ENCODE measurements at regions not wholly inside any gene's neighbourhood (a gene's known extent, or its start where the extent isn't known, plus 50 kb on each side); places are given as distances from the start of the nearest gene placed in this dataset.
A peak's percentile ranks its signal among the peaks of the same experiment; 100 is the strongest.

GRCh38 chr20:60638430-60639098 lies 613.5 kb upstream of the CDH4 start:
- Histone ChIP-seq H3K27me3 (ENCODE audit: control insufficient read depth in 3 of 3, insufficient read depth in 3 of 3, low read length in 2 of 3) (no peaks in the 10 kb centered on the region), H3K9ac (ENCODE audit: insufficient read depth in 1 of 2, low read length in 2 of 2) (no peak overlapping the region), H3K27ac (ENCODE audit: low read depth in 1 of 2, low read length in 1 of 2) (no peak overlapping the region), H3K36me3 (ENCODE audit: control insufficient read depth in 4 of 4, insufficient read depth in 4 of 4, low read length in 4 of 4) (no peaks in the 10 kb centered on the region), H3K4me3 (no peak overlapping the region), H3K4me1 (ENCODE audit: control insufficient read depth in 5 of 5, insufficient read depth in 5 of 5, low read length in 5 of 5) (no peaks in the 10 kb centered on the region), H3K9me3 (ENCODE audit: control insufficient read depth in 4 of 4, insufficient read depth in 3 of 4, low read length in 3 of 4) (peaks cover 0 to 2% (median 0%) of the 10 kb centered on the region in 4 donors)
- no peak for TF ChIP-seq CTCF (IDR thresholded peaks at IDR 0.05; ENCODE audit: control extremely low read depth, extremely low read depth)
- ATAC-seq (ENCODE audit: insufficient read depth, low FRiP score) = no peak
- WGBS, 2 donors = 82 to 86% methylated on average over 4 of the region's 4 CpGs
- DNase-seq = peak in 1 of 3 donors; percentile 12

GRCh38 chr20:60641879-60642447 lies 610.1 kb upstream of the CDH4 start:
- H3K27ac ChIP-seq (ENCODE audit: low read depth in 1 of 2, low read length in 1 of 2) = no peak overlapping the region
- no peak for DNase-seq
- H3K4me3 ChIP-seq = no peak overlapping the region
- TF ChIP-seq CTCF (IDR thresholded peaks at IDR 0.05; ENCODE audit: control extremely low read depth, extremely low read depth) = no peak
- H3K36me3 ChIP-seq (ENCODE audit: control insufficient read depth in 4 of 4, insufficient read depth in 4 of 4, low read length in 4 of 4) = no peaks in the 10 kb centered on the region
- peaks cover 0 to 4% (median 0%) of the 10 kb centered on the region in 4 donors for H3K9me3 ChIP-seq (ENCODE audit: control insufficient read depth in 4 of 4, insufficient read depth in 3 of 4, low read length in 3 of 4)
- H3K27me3 ChIP-seq (ENCODE audit: control insufficient read depth in 3 of 3, insufficient read depth in 3 of 3, low read length in 2 of 3) = no peaks in the 10 kb centered on the region
- WGBS, 2 donors = 90 to 96% methylated on average over 8 of the region's 8 CpGs
- no peak overlapping the region for H3K9ac ChIP-seq (ENCODE audit: insufficient read depth in 1 of 2, low read length in 2 of 2)
- H3K4me1 ChIP-seq (ENCODE audit: control insufficient read depth in 5 of 5, insufficient read depth in 5 of 5, low read length in 5 of 5) = no peaks in the 10 kb centered on the region
- ATAC-seq (ENCODE audit: insufficient read depth, low FRiP score) = no peak

- Histone ChIP-seq H3K27ac (ENCODE audit: low read depth in 1 of 2, low read length in 1 of 2) (no peak overlapping the region), H3K36me3 (ENCODE audit: control insufficient read depth in 4 of 4, insufficient read depth in 4 of 4, low read length in 4 of 4) (no peaks in the 10 kb centered on the region), H3K4me1 (ENCODE audit: control insufficient read depth in 5 of 5, insufficient read depth in 5 of 5, low read length in 5 of 5) (no peaks in the 10 kb centered on the region), H3K9me3 (ENCODE audit: control insufficient read depth in 4 of 4, insufficient read depth in 3 of 4, low read length in 3 of 4) (peaks cover 0 to 4% (median 0%) of the 10 kb centered on the region in 4 donors), H3K9ac (ENCODE audit: insufficient read depth in 1 of 2, low read length in 2 of 2) (no peak overlapping the region), H3K27me3 (ENCODE audit: control insufficient read depth in 3 of 3, insufficient read depth in 3 of 3, low read length in 2 of 3) (no peaks in the 10 kb centered on the region), H3K4me3 (no peak overlapping the region)
- ATAC-seq (ENCODE audit: insufficient read depth, low FRiP score) (no peak), DNase-seq (no peak)
- no peak for TF ChIP-seq CTCF (IDR thresholded peaks at IDR 0.05; ENCODE audit: control extremely low read depth, extremely low read depth)
- 82 to 83% methylated on average over 4 of the region's 4 CpGs for WGBS, 2 donors
Measured at GRCh38 chr20:60642541-60642940, 609.5 kb upstream of the CDH4 start.

Measured in lung (tissue), 11 donors.